ENCODE measurements at regions not wholly inside any gene's neighbourhood (a gene's known extent, or its start where the extent isn't known, plus 50 kb on each side); places are given as distances from the start of the nearest gene placed in this dataset.

GRCh38 chr16:9197957-9198661 is 106.7 kb downstream of the HAPSTR1 start:
- Mint-ChIP-seq H3K4me1 (ENCODE audit: low read depth) (no peaks in the 10 kb centered on the region), H3K27me3 (ENCODE audit: insufficient read depth) (peaks cover 2% of the 10 kb centered on the region), H3K27ac (no peak overlapping the region), H3K9me3 (no peaks in the 10 kb centered on the region), H3K4me3 (no peak overlapping the region), H3K36me3 (ENCODE audit: low read depth) (no peaks in the 10 kb centered on the region)
- DNase-seq (ENCODE audit: low spot score), result no peak
- intact Hi-C loops (cut with micrococcal nuclease), result no loop called here

- no peaks in the 10 kb centered on the region for H3K9me3 Mint-ChIP-seq
- intact Hi-C loops (cut with micrococcal nuclease), result no loop called here
- H3K36me3 Mint-ChIP-seq (ENCODE audit: low read depth), result no peaks in the 10 kb centered on the region
- H3K4me3 Mint-ChIP-seq, result no peak overlapping the region
- H3K4me1 Mint-ChIP-seq (ENCODE audit: low read depth), result no peaks in the 10 kb centered on the region
- peaks cover 2% of the 10 kb centered on the region for H3K27me3 Mint-ChIP-seq (ENCODE audit: insufficient read depth)
- no peak overlapping the region for H3K27ac Mint-ChIP-seq
- no peak for DNase-seq (ENCODE audit: low spot score)
These were observed 107.9 kb downstream of the HAPSTR1 start for GRCh38 chr16:9199311-9199710.

- Mint-ChIP-seq H3K9me3 (no peaks in the 10 kb centered on the region), H3K36me3 (ENCODE audit: low read depth) (no peaks in the 10 kb centered on the region), H3K4me1 (ENCODE audit: low read depth) (no peaks in the 10 kb centered on the region), H3K27me3 (ENCODE audit: insufficient read depth) (peaks cover 2% of the 10 kb centered on the region), H3K27ac (no peak overlapping the region), H3K4me3 (no peak overlapping the region)
- intact Hi-C loops (cut with micrococcal nuclease), result no loop called here
- DNase-seq (ENCODE audit: low spot score), result no peak
These were observed 108.3 kb downstream of the HAPSTR1 start for GRCh38 chr16:9199751-9200150.

- no peak overlapping the region for H3K27ac Mint-ChIP-seq
- no peaks in the 10 kb centered on the region for H3K9me3 Mint-ChIP-seq
- DNase-seq (ENCODE audit: low spot score), result no peak
- peaks cover 3% of the 10 kb centered on the region for H3K27me3 Mint-ChIP-seq (ENCODE audit: insufficient read depth)
- no peak overlapping the region for H3K4me3 Mint-ChIP-seq
- H3K36me3 Mint-ChIP-seq (ENCODE audit: low read depth), result no peaks in the 10 kb centered on the region
- intact Hi-C loops (cut with micrococcal nuclease), result no loop called here
- H3K4me1 Mint-ChIP-seq (ENCODE audit: low read depth), result no peaks in the 10 kb centered on the region
These were observed 112.5 kb downstream of the HAPSTR1 start for GRCh38 chr16:9203956-9204355.

- intact Hi-C loops (cut with micrococcal nuclease), result no loop called here
- H3K36me3 Mint-ChIP-seq (ENCODE audit: low read depth), result no peaks in the 10 kb centered on the region
- no peak for DNase-seq (ENCODE audit: low spot score)
- no peaks in the 10 kb centered on the region for H3K9me3 Mint-ChIP-seq
- H3K4me1 Mint-ChIP-seq (ENCODE audit: low read depth), result no peaks in the 10 kb centered on the region
- no peak overlapping the region for H3K27ac Mint-ChIP-seq
- no peak overlapping the region for H3K4me3 Mint-ChIP-seq
- peaks cover 3% of the 10 kb centered on the region for H3K27me3 Mint-ChIP-seq (ENCODE audit: insufficient read depth)
These were observed 114.2 kb downstream of the HAPSTR1 start for GRCh38 chr16:9205661-9206060.

- Mint-ChIP-seq H3K36me3 (ENCODE audit: low read depth) (no peaks in the 10 kb centered on the region), H3K27ac (no peak overlapping the region), H3K4me3 (no peak overlapping the region), H3K9me3 (no peaks in the 10 kb centered on the region), H3K4me1 (ENCODE audit: low read depth) (no peaks in the 10 kb centered on the region), H3K27me3 (ENCODE audit: insufficient read depth) (peaks cover 1% of the 10 kb centered on the region)
- DNase-seq (ENCODE audit: low spot score), result no peak
- intact Hi-C loops (cut with micrococcal nuclease), result no loop called here
These were observed 114.7 kb downstream of the HAPSTR1 start for GRCh38 chr16:9206156-9206555.

- Mint-ChIP-seq H3K9me3 (no peaks in the 10 kb centered on the region), H3K27ac (no peak overlapping the region), H3K36me3 (ENCODE audit: low read depth) (no peaks in the 10 kb centered on the region), H3K4me1 (ENCODE audit: low read depth) (no peaks in the 10 kb centered on the region), H3K27me3 (ENCODE audit: insufficient read depth) (no peaks in the 10 kb centered on the region), H3K4me3 (no peak overlapping the region)
- intact Hi-C loops (cut with micrococcal nuclease), result no loop called here
- no peak for DNase-seq (ENCODE audit: low spot score)
These were observed 121.2 kb downstream of the HAPSTR1 start for GRCh38 chr16:9212621-9213020.

- DNase-seq (ENCODE audit: low spot score), result no peak
- no peaks in the 10 kb centered on the region for H3K36me3 Mint-ChIP-seq (ENCODE audit: low read depth)
- H3K4me1 Mint-ChIP-seq (ENCODE audit: low read depth), result no peaks in the 10 kb centered on the region
These were observed 128.4 kb downstream of the HAPSTR1 start for GRCh38 chr16:9219813-9220212.

GRCh38 chr16:9225527-9226316 is 134.3 kb downstream of the HAPSTR1 start:
- no peak overlapping the region for H3K4me3 Mint-ChIP-seq
- no peak overlapping the region for H3K27ac Mint-ChIP-seq
- DNase-seq (ENCODE audit: low spot score), result no peak
- H3K9me3 Mint-ChIP-seq, result no peaks in the 10 kb centered on the region
- H3K27me3 Mint-ChIP-seq (ENCODE audit: insufficient read depth), result no peaks in the 10 kb centered on the region
- no peaks in the 10 kb centered on the region for H3K4me1 Mint-ChIP-seq (ENCODE audit: low read depth)
- no peaks in the 10 kb centered on the region for H3K36me3 Mint-ChIP-seq (ENCODE audit: low read depth)
- intact Hi-C loops (cut with micrococcal nuclease), result no loop called here

More at GRCh38 chr16:9219813-9220212, 128.4 kb downstream of the HAPSTR1 start:
- no peaks in the 10 kb centered on the region for H3K9me3 Mint-ChIP-seq
- no peak overlapping the region for H3K4me3 Mint-ChIP-seq
- H3K27ac Mint-ChIP-seq, result no peak overlapping the region
- H3K27me3 Mint-ChIP-seq (ENCODE audit: insufficient read depth), result peaks cover 3% of the 10 kb centered on the region
- intact Hi-C loops (cut with micrococcal nuclease), result no loop called here

- no peaks in the 10 kb centered on the region for H3K27me3 Mint-ChIP-seq (ENCODE audit: insufficient read depth)
- H3K4me1 Mint-ChIP-seq (ENCODE audit: low read depth), result no peaks in the 10 kb centered on the region
- H3K27ac Mint-ChIP-seq, result no peak overlapping the region
- no peaks in the 10 kb centered on the region for H3K36me3 Mint-ChIP-seq (ENCODE audit: low read depth)
- no peaks in the 10 kb centered on the region for H3K9me3 Mint-ChIP-seq
- no peak overlapping the region for H3K4me3 Mint-ChIP-seq
- intact Hi-C loops (cut with micrococcal nuclease), result no loop called here
- no peak for DNase-seq (ENCODE audit: low spot score)
These were observed 135.5 kb downstream of the HAPSTR1 start for GRCh38 chr16:9226924-9227323.

- Mint-ChIP-seq H3K27me3 (ENCODE audit: insufficient read depth) (peaks cover 2% of the 10 kb centered on the region), H3K36me3 (ENCODE audit: low read depth) (no peaks in the 10 kb centered on the region), H3K9me3 (no peaks in the 10 kb centered on the region), H3K4me3 (no peak overlapping the region), H3K4me1 (ENCODE audit: low read depth) (no peaks in the 10 kb centered on the region), H3K27ac (no peak overlapping the region)
- DNase-seq (ENCODE audit: low spot score), result no peak
- intact Hi-C loops (cut with micrococcal nuclease), result no loop called here
These were observed 139.6 kb downstream of the HAPSTR1 start for GRCh38 chr16:9231039-9231438.

GRCh38 chr16:9232102-9232770 is 140.8 kb downstream of the HAPSTR1 start:
- H3K4me1 Mint-ChIP-seq (ENCODE audit: low read depth), result no peaks in the 10 kb centered on the region
- peaks cover 2% of the 10 kb centered on the region for H3K27me3 Mint-ChIP-seq (ENCODE audit: insufficient read depth)
- DNase-seq (ENCODE audit: low spot score), result no peak
- H3K27ac Mint-ChIP-seq, result no peak overlapping the region
- no peaks in the 10 kb centered on the region for H3K36me3 Mint-ChIP-seq (ENCODE audit: low read depth)
- H3K9me3 Mint-ChIP-seq, result no peaks in the 10 kb centered on the region
- intact Hi-C loops (cut with micrococcal nuclease), result no loop called here
- H3K4me3 Mint-ChIP-seq, result no peak overlapping the region

GRCh38 chr16:9235867-9236266 is 144.4 kb downstream of the HAPSTR1 start:
- intact Hi-C loops (cut with micrococcal nuclease), result no loop called here
- H3K4me1 Mint-ChIP-seq (ENCODE audit: low read depth), result no peaks in the 10 kb centered on the region

More at GRCh38 chr16:9235867-9236266, 144.4 kb downstream of the HAPSTR1 start:
- DNase-seq (ENCODE audit: low spot score), result no peak
- H3K9me3 Mint-ChIP-seq, result peaks cover 4% of the 10 kb centered on the region
- H3K27me3 Mint-ChIP-seq (ENCODE audit: insufficient read depth), result peaks cover 2% of the 10 kb centered on the region
- H3K4me3 Mint-ChIP-seq, result no peak overlapping the region
- H3K27ac Mint-ChIP-seq, result no peak overlapping the region
- no peaks in the 10 kb centered on the region for H3K36me3 Mint-ChIP-seq (ENCODE audit: low read depth)
